Nephron progenitor cell (in vitro differentiated cells): ENCODE measurements at regions not wholly inside any gene's neighbourhood (a gene's known extent, or its start where the extent isn't known, plus 50 kb on each side); places are given as distances from the start of the nearest gene placed in this dataset.

Experiments
- DNase-seq: peaks from one replicate; pipeline ENCODE4 v3.0.0; 2021
- H3K27ac Mint-ChIP-seq: 2 replicates; pipeline ENCODE4 v1.8.0; 2021; ENCODE audit warnings: mild to moderate bottlenecking, moderate library complexity, mixed read lengths
- H3K27me3 Mint-ChIP-seq: 2 replicates; pipeline ENCODE4 v1.8.0; 2021; ENCODE audit warnings: mild to moderate bottlenecking, low read depth, mixed read lengths; ENCODE audit not compliant: poor library complexity
- H3K36me3 Mint-ChIP-seq: 2 replicates; pipeline ENCODE4 v1.8.0; 2021; ENCODE audit warnings: low read depth, mixed read lengths
- H3K4me1 Mint-ChIP-seq: 2 replicates; pipeline ENCODE4 v1.8.0; 2021; ENCODE audit warnings: mixed read lengths
- H3K4me3 Mint-ChIP-seq: 2 replicates; pipeline ENCODE4 v1.8.0; 2021; ENCODE audit warnings: mild to moderate bottlenecking, moderate library complexity, mixed read lengths
- H3K9me3 Mint-ChIP-seq: 2 replicates; pipeline ENCODE4 v1.8.0; 2021; ENCODE audit warnings: mild to moderate bottlenecking, moderate library complexity, mixed read lengths
- TF ChIP-seq, protein P1 (sequence below): fragments of 200-600 bp; sonication (generic); IDR thresholded peaks from 2 replicates; pipeline ENCODE4 v1.5.0; 2021; ENCODE audit warnings: antibody characterized with exemption

DNA sequence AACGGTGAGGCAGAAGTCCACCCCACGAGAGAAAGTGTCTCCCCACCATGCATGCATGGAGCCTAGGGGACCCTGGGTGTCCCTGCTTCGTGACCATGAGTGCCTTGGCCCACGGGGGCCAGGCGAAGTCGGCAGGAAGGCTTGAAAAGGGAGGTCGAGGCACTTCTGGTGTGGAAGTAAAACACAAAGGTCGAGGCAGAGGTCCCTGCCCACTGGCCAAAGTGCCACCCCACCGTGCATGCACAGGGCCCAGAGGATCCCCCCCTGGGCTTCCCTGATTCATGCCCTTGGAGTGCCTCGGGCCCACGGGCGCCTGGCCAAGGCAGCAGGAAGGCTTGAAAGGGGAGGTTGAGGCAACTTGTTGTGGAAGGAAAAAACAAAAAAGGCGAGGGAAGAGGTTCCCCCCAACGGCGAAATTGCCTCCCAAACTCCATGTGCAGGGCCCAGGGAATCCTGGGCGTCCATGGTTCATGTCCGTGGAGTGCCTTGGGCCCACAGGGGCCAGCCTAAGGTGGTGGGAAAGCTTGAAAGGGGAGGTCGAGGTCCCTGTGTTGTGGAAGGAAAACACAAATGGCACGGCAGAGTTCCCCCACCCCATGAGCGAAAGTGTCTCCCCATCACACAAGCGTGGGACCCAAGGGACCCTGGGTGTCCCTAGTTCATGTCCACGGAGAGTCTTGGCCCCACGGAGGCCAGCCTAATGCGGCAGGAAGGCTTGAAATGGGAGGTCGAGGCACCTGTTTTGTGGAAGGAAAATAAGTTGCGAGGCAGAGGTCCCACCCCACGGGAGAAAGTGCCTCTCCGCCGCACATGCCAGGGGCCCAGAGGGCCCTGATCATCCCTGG, 372.1 kb downstream of the ALG10 start:
- TF ChIP-seq, protein P1, sequence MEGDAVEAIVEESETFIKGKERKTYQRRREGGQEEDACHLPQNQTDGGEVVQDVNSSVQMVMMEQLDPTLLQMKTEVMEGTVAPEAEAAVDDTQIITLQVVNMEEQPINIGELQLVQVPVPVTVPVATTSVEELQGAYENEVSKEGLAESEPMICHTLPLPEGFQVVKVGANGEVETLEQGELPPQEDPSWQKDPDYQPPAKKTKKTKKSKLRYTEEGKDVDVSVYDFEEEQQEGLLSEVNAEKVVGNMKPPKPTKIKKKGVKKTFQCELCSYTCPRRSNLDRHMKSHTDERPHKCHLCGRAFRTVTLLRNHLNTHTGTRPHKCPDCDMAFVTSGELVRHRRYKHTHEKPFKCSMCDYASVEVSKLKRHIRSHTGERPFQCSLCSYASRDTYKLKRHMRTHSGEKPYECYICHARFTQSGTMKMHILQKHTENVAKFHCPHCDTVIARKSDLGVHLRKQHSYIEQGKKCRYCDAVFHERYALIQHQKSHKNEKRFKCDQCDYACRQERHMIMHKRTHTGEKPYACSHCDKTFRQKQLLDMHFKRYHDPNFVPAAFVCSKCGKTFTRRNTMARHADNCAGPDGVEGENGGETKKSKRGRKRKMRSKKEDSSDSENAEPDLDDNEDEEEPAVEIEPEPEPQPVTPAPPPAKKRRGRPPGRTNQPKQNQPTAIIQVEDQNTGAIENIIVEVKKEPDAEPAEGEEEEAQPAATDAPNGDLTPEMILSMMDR: no peak
- Mint-ChIP-seq H3K4me1 (no peaks in the 10 kb centered on the region), H3K9me3 (peaks cover 95% of the 10 kb centered on the region), H3K27me3 (peaks cover 8% of the 10 kb centered on the region), H3K36me3 (no peaks in the 10 kb centered on the region), H3K4me3 (no peak overlapping the region), H3K27ac (no peak overlapping the region)
- no peak for DNase-seq

DNA sequence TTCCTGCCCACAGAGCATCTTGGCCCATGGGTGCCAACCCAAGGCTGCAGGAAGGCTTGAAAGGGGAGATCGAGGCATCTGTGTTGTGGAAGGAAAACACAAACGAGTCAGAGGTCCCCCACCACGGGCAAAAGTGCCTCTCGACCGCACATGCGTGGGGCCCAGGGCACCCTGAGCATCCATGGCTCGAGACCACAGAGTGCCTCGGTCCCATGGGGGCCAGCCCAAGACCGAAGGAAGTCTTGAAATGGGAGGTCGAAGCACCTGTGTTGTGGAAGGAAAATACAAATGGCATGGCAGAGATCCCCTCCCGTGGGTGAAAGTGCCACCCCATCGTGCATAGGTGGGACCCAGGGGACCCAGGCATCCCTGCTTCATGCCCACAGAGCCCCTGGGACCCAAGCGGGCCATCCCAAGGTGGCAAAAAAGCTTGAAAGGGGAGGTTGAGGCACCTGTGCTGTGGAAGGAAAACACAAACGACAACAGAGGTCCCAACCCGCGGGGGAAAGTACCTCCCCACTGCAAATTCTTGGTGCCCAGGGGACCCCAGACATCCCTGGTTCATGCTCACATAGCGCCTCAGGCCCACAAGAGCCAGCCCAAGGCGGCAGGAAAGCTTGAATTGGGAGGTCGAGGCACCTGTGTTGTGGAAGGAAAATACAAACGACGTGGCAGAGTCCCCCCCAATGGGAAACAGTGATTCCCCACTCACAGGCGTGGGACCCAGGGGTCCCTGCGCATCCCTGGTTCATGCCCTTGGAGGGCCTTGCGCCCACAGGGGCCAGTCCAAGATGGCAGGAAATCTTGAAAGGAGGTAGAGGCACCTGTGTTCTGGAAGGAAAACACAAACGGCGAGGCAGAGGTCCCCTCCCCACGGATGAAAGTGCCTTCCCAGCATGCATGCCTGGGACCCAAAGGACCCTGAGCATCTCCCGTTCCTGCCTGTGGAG, 373.0 kb downstream of the ALG10 start:
- Mint-ChIP-seq H3K4me3 (no peak overlapping the region), H3K9me3 (peaks cover 94% of the 10 kb centered on the region), H3K36me3 (no peaks in the 10 kb centered on the region), H3K27ac (no peak overlapping the region), H3K4me1 (no peaks in the 10 kb centered on the region), H3K27me3 (peaks cover 8% of the 10 kb centered on the region)
- TF ChIP-seq, protein P1: no peak
- DNase-seq: no peak

DNA sequence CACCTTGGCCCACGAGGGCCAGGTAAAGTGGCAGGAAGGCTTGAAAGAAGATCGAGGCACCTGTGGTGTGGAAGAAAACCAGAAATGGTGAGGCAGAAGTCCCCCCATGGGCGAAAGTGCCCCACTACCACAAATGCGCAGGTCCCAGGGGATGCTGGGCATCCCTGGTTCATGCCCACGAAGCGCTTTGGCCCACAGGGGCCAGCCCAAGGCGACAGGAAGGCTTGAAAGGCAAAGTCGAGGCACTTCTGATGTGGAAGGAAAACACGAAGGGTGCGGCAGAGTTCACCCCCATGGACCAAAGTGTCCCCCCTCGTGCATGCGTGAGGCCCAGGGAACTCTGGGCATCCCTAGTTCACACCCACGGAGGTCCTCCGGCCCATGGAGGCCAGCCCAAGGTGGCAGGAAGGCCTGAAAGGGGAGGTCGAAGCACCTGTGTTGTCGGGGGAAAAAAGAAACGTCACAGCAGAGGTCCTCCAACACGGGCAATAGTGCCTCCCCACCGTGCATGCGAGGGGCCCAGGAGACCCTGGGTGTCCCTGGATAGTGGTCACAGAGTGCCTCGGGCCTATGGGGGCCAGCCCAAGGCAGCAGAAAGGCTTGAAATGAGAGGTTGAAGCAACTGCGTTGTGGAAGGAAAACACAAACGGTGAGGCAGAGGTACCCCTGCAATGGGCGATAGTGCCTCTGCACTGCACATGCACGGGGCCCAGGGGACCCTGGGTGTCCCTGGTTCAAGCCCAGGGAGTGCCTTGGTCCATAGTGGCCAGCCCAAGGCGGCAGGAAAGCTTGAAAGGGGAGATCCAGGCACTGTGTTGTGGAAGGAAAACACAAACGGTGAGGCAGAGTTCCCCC, 373.9 kb downstream of the ALG10 start:
- no peak for DNase-seq
- Mint-ChIP-seq H3K36me3 (no peaks in the 10 kb centered on the region), H3K4me1 (no peaks in the 10 kb centered on the region), H3K27me3 (peaks cover 5% of the 10 kb centered on the region), H3K27ac (no peak overlapping the region), H3K4me3 (no peak overlapping the region), H3K9me3 (peaks cover 94% of the 10 kb centered on the region)
- TF ChIP-seq, protein P1: no peak

DNA sequence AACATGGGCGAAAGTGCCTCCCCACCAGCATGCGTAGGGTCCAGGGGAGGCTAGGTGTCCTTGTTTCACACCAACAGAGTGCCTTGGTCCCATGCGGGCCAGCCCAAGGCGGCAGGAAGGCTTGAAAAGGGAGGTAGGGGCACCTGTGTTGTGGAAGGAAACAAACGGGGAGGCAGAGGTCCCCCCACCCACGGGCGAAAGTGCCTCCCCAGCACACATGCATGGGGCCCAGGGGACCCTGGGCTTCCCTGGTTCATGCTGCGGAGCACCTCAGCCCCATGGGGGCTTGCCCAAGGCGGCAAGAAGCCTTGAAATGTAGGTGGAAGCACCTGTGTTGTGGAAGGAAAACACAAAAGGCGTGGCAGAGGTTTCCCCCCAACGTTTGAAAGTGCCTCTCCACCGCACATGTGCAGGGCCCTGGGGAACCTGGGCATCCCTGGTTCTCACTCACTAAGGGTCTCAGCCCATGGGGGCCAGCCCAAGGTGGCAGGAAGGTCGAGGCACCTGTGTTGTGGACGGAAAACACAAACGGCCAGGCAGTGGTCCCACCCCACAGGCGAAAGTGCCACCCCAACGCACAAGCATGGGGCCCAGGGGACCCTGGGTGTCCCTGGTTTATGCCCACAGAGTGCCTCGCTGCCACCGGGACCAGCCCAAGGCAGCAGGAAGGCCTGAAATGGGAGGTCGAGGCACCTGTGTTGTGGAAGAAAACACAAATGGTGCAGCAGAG, 374.7 kb downstream of the ALG10 start:
- Mint-ChIP-seq H3K9me3 (peaks cover 93% of the 10 kb centered on the region), H3K4me1 (no peaks in the 10 kb centered on the region), H3K36me3 (no peaks in the 10 kb centered on the region), H3K27me3 (peaks cover 5% of the 10 kb centered on the region), H3K27ac (no peak overlapping the region), H3K4me3 (no peak overlapping the region)
- TF ChIP-seq, protein P1: no peak
- no peak for DNase-seq
